Neural cell (in vitro differentiated cells): ENCODE measurements at regions not wholly inside any gene's neighbourhood (a gene's known extent, or its start where the extent isn't known, plus 50 kb on each side); places are given as distances from the start of the nearest gene placed in this dataset.

Experiments
- H2AFZ ChIP-seq: fragments of 200-600, 300-800 bp; sonication (generic), shearing (Covaris generic); 2 replicates; pipeline ENCODE4 v1.6.0; 2014; ENCODE audit warnings: low read depth, mild to moderate bottlenecking, antibody characterized with exemption, low read length, moderate library complexity
- H3F3A ChIP-seq: fragments of 200-600 bp; shearing (Covaris generic); 2 replicates; pipeline ENCODE4 v1.6.1; 2016; ENCODE audit warnings: mild to moderate bottlenecking, moderate library complexity, mixed read lengths, antibody characterized with exemption, low read length; ENCODE audit not compliant: insufficient read depth, poor library complexity, severe bottlenecking
- H3K27ac ChIP-seq: fragments of 200-600, 300-800 bp; sonication (generic), shearing (Covaris generic); 2 replicates; pipeline ENCODE4 v1.5.1; 2014; ENCODE audit warnings: mild to moderate bottlenecking, low read length, moderate library complexity
- H3K27me3 ChIP-seq: fragments of 300-800, 200-600 bp; sonication (generic), shearing (Covaris generic); 2 replicates; pipeline ENCODE4 v1.6.0; 2014; ENCODE audit warnings: mild to moderate bottlenecking, low read depth, low read length, moderate library complexity; ENCODE audit not compliant: insufficient read depth
- H3K36me3 ChIP-seq: fragments of 300-800, 200-600 bp; sonication (generic), shearing (Covaris generic); 2 replicates; pipeline ENCODE4 v1.5.1; 2014; ENCODE audit warnings: mild to moderate bottlenecking, antibody characterized with exemption, low read length, moderate library complexity; ENCODE audit not compliant: insufficient read depth
- H3K4me2 ChIP-seq: fragments of 300-800, 200-600 bp; sonication (generic), shearing (Covaris generic); 2 replicates; pipeline ENCODE4 v1.6.0; 2014; ENCODE audit warnings: mild to moderate bottlenecking, low read length
- H3K4me3 ChIP-seq: fragments of 300-800, 200-600 bp; sonication (generic), shearing (Covaris generic); 2 replicates; pipeline ENCODE4 v1.5.1; 2014; ENCODE audit warnings: mild to moderate bottlenecking, low read length, moderate library complexity
- H3K79me2 ChIP-seq: fragments of 200-600 bp; shearing (Covaris generic); replicated peaks from 2 replicates; pipeline ENCODE4 v1.6.0; 2014; ENCODE audit warnings: mild to moderate bottlenecking, low read length, moderate library complexity; ENCODE audit not compliant: insufficient read depth
- H3K9ac ChIP-seq: fragments of 300-800, 200-600 bp; sonication (generic), shearing (Covaris generic); 2 replicates; pipeline ENCODE4 v1.6.1; 2016; ENCODE audit warnings: mild to moderate bottlenecking, low read length, mixed read lengths
- H3K9me2 ChIP-seq: fragments of 200-600 bp; shearing (Covaris generic); 2 replicates; pipeline ENCODE4 v1.6.1; 2016; ENCODE audit warnings: mild to moderate bottlenecking, low read length, mixed read lengths; ENCODE audit not compliant: insufficient read depth
- H3K9me3 ChIP-seq: fragments of 200-600, 300-800 bp; sonication (generic), shearing (Covaris generic); 2 replicates; pipeline ENCODE4 v1.6.1; 2016; ENCODE audit warnings: mild to moderate bottlenecking, mixed run types, low read length, moderate library complexity, mixed read lengths
- H4K20me1 ChIP-seq: fragments of 200-600 bp; shearing (Covaris generic); 2 replicates; pipeline ENCODE4 v1.6.1; 2016; ENCODE audit warnings: mild to moderate bottlenecking, mixed run types; ENCODE audit not compliant: insufficient read depth
- EP300 ChIP-seq: fragments of 450-650 bp; conservative IDR thresholded peaks from 2 replicates; pipeline ENCODE4 v1.6.1; 2014; ENCODE audit warnings: antibody characterized with exemption, mild to moderate bottlenecking, moderate library complexity; ENCODE audit not compliant: poor library complexity, severe bottlenecking
- EZH2 ChIP-seq: fragments of 200-600, 300-800 bp; shearing (Covaris generic), sonication (generic); IDR thresholded peaks from 2 replicates; pipeline ENCODE4 v1.6.1; 2014; ENCODE audit warnings: antibody characterized with exemption, low read length, borderline replicate concordance, mild to moderate bottlenecking; ENCODE audit not compliant: insufficient read depth, poor library complexity, severe bottlenecking
- MXI1 ChIP-seq: fragments of 450-650 bp; conservative IDR thresholded peaks from 2 replicates; pipeline ENCODE4 v1.6.1; 2014; ENCODE audit warnings: antibody characterized with exemption, mild to moderate bottlenecking; ENCODE audit not compliant: poor library complexity, severe bottlenecking
- POLR2AphosphoS5 ChIP-seq: IDR thresholded peaks from 2 replicates; pipeline ENCODE4 v1.6.1; 2012
- RAD21 ChIP-seq: fragments of 450-650 bp; conservative IDR thresholded peaks from 2 replicates; pipeline ENCODE4 v1.6.1; 2014; ENCODE audit warnings: antibody characterized with exemption, mild to moderate bottlenecking, moderate library complexity
- TAF1 ChIP-seq: IDR thresholded peaks from 2 replicates; pipeline ENCODE4 v1.6.1; 2012; ENCODE audit warnings: low read depth
- TF ChIP-seq, protein P1 (sequence below): IDR thresholded peaks from 2 replicates; pipeline ENCODE4 v1.6.1; 2012; ENCODE audit warnings: borderline replicate concordance
- TF ChIP-seq, protein P2 (sequence below): fragments of 450-650 bp; IDR thresholded peaks from 2 replicates; pipeline ENCODE4 v1.5.1; 2014; ENCODE audit warnings: antibody characterized with exemption, mild to moderate bottlenecking, moderate library complexity; ENCODE audit not compliant: poor library complexity, severe bottlenecking

GRCh38 chr11:135046556-135046955, 634.5 kb upstream of the B3GAT1 start:
- Histone ChIP-seq H3K27me3 (no peaks in the 10 kb centered on the region), H3F3A (no peaks in the 10 kb centered on the region), H3K4me2 (no peak overlapping the region), H3K4me3 (no peak overlapping the region), H3K27ac (no peak overlapping the region), H3K36me3 (no peaks in the 10 kb centered on the region), H3K9ac (no peak overlapping the region), H4K20me1 (no peaks in the 10 kb centered on the region), H2AFZ (no peak overlapping the region), H3K9me2 (no peaks in the 10 kb centered on the region), H3K79me2 (no peaks in the 10 kb centered on the region), H3K9me3 (no peaks in the 10 kb centered on the region)
- no peak for TF ChIP-seq EP300

DNA sequence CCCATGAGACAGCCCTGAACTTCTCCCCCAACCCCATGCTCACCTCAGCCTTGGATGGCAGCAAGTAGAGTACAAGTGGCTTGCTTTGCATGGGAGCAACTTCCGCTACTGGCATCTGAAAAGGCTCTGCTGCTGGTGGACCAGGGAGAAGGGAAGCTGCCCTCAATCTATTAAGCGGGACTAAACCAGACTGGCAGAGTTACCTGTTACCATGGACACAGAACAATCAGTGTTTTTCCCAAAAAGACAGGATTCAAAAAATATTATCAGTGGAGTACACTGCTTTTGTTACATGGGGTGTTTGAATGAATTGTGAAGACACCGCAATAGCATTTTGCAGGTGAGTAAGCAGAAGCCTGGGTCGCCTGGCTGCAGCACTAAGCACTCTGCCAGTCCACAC, 631.4 kb upstream of the B3GAT1 start:
- no peaks in the 10 kb centered on the region for H3K36me3 ChIP-seq

DNA sequence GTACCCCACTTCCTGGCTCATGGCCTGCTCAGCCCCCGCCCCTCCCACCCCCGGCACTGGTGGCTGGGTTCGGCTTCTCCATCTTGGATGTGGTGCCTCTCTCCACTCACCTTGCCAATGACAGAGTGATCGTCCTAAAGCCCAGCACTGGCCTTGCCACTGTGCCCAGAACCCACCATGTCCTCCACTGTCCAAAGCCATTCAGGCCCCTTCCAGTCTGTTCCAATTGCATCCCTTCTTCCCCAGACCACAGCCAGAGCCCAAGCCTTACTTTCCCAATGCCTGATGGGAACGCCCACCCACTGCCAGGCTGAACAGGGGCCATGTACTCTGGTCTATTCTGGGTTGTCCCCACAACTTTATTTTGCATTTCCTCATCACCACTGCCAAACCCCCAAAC, 625.8 kb upstream of the B3GAT1 start:
- Histone ChIP-seq H3K27me3 (no peaks in the 10 kb centered on the region), H3K4me3 (no peak overlapping the region), H3K9ac (no peak overlapping the region), H4K20me1 (no peaks in the 10 kb centered on the region), H3F3A (no peaks in the 10 kb centered on the region), H2AFZ (no peak overlapping the region), H3K79me2 (no peaks in the 10 kb centered on the region), H3K36me3 (no peaks in the 10 kb centered on the region), H3K9me3 (no peaks in the 10 kb centered on the region), H3K4me2 (no peak overlapping the region), H3K27ac (no peak overlapping the region), H3K9me2 (no peaks in the 10 kb centered on the region)
- no peak for TF ChIP-seq MXI1
- TF ChIP-seq, protein P1, sequence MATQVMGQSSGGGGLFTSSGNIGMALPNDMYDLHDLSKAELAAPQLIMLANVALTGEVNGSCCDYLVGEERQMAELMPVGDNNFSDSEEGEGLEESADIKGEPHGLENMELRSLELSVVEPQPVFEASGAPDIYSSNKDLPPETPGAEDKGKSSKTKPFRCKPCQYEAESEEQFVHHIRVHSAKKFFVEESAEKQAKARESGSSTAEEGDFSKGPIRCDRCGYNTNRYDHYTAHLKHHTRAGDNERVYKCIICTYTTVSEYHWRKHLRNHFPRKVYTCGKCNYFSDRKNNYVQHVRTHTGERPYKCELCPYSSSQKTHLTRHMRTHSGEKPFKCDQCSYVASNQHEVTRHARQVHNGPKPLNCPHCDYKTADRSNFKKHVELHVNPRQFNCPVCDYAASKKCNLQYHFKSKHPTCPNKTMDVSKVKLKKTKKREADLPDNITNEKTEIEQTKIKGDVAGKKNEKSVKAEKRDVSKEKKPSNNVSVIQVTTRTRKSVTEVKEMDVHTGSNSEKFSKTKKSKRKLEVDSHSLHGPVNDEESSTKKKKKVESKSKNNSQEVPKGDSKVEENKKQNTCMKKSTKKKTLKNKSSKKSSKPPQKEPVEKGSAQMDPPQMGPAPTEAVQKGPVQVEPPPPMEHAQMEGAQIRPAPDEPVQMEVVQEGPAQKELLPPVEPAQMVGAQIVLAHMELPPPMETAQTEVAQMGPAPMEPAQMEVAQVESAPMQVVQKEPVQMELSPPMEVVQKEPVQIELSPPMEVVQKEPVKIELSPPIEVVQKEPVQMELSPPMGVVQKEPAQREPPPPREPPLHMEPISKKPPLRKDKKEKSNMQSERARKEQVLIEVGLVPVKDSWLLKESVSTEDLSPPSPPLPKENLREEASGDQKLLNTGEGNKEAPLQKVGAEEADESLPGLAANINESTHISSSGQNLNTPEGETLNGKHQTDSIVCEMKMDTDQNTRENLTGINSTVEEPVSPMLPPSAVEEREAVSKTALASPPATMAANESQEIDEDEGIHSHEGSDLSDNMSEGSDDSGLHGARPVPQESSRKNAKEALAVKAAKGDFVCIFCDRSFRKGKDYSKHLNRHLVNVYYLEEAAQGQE = no peak
- no peak for TF ChIP-seq EP300

More for the DNA sequence above, 631.4 kb upstream of the B3GAT1 start:
- Histone ChIP-seq H3K4me2 (no peak overlapping the region), H3K9me2 (no peaks in the 10 kb centered on the region), H3F3A (no peaks in the 10 kb centered on the region), H4K20me1 (no peaks in the 10 kb centered on the region), H3K27me3 (no peaks in the 10 kb centered on the region), H3K79me2 (no peaks in the 10 kb centered on the region), H3K9ac (no peak overlapping the region), H2AFZ (no peak overlapping the region), H3K9me3 (no peaks in the 10 kb centered on the region), H3K4me3 (no peak overlapping the region), H3K27ac (no peak overlapping the region)
- TF ChIP-seq MXI1 = no peak
- TF ChIP-seq EZH2 = no peak
- TF ChIP-seq, protein P2, sequence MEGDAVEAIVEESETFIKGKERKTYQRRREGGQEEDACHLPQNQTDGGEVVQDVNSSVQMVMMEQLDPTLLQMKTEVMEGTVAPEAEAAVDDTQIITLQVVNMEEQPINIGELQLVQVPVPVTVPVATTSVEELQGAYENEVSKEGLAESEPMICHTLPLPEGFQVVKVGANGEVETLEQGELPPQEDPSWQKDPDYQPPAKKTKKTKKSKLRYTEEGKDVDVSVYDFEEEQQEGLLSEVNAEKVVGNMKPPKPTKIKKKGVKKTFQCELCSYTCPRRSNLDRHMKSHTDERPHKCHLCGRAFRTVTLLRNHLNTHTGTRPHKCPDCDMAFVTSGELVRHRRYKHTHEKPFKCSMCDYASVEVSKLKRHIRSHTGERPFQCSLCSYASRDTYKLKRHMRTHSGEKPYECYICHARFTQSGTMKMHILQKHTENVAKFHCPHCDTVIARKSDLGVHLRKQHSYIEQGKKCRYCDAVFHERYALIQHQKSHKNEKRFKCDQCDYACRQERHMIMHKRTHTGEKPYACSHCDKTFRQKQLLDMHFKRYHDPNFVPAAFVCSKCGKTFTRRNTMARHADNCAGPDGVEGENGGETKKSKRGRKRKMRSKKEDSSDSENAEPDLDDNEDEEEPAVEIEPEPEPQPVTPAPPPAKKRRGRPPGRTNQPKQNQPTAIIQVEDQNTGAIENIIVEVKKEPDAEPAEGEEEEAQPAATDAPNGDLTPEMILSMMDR = no peak
- TF ChIP-seq POLR2AphosphoS5 = no peak
- TF ChIP-seq TAF1 = no peak
- TF ChIP-seq, protein P1 = no peak
- no peak for TF ChIP-seq EP300
- no peak for TF ChIP-seq RAD21
